Astrocyte of the hippocampus (primary cell): ENCODE measurements at regions not wholly inside any gene's neighbourhood (a gene's known extent, or its start where the extent isn't known, plus 50 kb on each side); places are given as distances from the start of the nearest gene placed in this dataset.
"Not testable (repeated sequence)": the region's sequence is repeated elsewhere in the genome, so short reads cannot be mapped to it uniquely, and the experiment has no call there.

ENCODE experiments used
- DNase-seq: peaks from one replicate; pipeline ENCODE4 v3.0.0; 2011; ENCODE audit warnings: low read depth, low spot score

DNA sequence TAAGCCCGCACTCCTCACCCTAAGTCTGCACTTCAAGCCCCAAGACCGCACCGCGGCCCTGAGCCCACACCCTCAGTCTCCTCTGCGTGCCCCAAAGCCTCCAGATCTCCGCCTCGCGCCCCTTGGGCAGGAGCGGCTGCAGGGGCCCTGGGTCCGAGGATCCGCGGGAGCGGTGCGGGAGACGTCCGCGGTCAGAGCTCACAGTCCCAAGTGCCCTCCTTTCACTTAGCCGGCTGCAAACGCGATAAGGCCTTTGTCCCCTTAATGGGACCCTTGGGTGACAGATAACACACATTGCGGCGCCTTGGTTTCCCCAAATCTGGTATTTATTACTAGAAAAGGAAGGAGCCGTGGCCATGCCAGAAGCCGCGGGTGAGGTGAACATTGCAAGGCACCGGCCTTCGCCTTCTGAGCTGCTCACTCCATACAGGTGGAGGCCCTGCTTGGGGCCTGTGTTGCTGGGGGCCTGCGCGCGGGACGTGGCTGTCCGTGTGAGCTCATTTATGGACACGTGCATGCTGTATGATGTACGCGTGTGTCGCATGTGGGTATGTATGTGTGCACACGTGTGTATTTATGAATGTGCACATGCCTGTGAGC lies 178.9 kb downstream of the OR4M2 start:
- DNase-seq, result not testable (repeated sequence)

DNA sequence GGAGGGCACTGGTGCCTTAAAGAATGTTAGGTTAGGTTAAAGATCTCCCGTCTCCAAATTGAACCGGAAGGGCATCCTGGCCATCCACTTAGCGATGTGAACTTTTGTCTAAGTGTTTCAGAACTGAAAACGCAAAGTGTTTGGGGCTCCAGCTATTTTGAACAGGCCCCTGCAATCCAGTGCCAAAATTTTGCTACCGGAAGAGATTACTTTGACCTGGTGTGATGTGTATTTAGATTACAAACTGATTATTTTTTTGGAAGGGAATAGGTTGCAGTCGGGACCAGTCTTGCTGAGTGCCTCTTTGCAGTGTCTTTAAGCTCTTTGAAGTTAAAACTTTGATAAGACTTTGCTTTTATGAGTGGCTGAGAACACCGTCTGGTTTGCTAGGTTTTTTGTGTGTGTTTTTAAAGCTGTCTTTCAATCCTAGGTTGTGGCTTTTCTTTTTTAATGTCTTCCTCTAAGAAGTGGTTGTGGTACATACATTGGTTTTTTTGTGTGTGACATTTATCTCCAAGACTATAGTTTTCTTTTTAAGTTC lies 179.6 kb downstream of the OR4M2 start:
- no peak for DNase-seq

DNA sequence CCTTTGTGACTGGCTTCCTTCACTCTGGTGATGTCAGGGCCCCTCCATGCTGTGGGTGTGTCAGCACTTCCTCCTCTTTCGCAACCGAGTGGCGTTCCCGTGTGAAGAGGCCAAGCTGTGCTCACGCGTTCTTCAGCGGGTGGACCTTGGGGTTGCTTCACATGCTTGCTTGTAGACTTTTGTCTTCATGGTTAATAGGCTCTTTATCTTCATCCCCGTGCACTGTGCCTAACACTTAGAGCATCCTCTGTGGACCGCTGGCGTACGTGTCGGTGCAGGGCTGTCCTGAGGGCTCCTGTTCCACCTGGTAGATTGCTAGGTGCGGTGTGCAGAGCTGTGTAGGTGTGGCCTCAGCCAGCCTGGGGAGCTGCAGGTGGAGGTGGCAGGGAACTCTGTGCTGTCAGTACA lies 182.3 kb downstream of the OR4M2 start:
- no peak for DNase-seq

DNA sequence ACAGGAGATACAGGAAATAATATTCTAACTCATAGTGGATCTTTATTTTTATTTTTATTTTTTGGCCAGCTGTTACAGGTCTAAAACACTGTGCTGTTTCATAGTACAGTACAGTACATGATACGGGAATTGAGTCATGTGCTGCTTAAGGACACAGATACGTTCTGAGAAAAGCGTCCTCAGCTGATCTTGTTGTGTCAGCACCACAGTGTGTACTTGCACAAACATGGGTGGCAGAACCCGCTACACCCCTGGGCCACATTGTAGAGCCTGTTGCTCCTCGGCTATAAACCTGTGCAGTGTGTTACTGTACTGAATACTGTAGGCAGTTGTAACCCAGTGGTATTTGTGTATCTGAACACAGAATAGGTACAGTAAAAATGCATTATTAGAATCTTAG lies 183.4 kb downstream of the OR4M2 start:
- DNase-seq, result no peak

DNA sequence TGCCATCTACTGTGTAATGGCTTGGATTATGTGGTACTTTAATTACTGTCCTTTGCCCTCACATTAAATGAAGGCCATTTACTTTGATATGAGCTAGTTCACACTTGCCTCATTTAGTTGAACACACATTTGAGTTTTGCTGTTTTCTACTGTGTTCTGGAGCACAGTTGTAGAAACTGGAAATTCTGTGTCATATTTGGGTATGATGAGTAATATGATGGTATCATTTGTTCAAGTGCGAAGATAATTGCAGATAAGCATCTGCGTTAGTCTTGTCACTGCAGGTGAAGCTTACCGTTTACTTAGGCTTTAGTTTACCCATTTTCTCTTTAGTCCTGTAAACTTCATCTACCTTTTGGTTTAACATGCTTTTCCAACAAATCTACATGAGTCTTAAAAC lies 183.9 kb downstream of the OR4M2 start:
- not testable (repeated sequence) for DNase-seq

DNA sequence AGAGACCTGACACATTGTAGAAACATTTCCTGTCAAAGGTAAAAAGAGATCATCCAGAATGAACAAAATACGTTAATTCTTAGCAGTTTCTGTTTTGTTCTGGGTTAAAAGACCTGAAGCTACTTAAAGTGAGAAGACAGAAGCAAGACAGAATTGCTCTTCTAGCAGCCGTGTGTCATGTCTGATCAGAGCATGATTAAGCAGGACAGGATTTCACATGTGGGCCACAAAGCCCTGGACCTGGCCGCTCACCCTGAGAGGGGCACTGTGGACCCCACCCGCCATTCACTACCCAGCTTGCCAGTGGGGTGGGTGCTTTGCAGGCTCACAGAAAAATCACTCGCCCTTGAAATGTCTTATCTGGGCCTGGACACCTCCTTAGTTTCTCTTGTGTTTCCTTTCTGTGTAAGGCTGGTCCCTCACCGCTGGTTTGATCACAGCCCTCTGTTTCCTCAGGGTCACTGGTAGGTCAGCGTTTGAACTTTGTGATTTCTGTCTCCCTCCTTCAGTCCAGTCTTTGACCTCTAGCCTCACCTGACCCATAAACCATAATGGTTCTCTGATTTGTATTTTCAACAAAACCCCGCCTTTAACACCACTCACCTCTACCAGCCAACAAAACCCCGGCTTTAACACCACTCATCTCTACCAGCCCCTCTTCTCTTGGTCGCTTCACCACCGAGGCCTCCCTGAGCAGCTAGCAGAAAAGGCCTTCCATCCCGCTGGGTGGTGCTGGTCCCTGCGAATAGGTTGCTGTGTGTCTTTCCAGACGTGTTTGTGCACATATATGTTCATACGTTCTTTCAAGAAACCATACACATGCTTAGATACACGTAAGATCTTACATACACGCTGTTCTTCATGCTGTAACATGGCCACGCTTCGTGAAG lies 185.0 kb downstream of the OR4M2 start:
- no peak for DNase-seq

DNA sequence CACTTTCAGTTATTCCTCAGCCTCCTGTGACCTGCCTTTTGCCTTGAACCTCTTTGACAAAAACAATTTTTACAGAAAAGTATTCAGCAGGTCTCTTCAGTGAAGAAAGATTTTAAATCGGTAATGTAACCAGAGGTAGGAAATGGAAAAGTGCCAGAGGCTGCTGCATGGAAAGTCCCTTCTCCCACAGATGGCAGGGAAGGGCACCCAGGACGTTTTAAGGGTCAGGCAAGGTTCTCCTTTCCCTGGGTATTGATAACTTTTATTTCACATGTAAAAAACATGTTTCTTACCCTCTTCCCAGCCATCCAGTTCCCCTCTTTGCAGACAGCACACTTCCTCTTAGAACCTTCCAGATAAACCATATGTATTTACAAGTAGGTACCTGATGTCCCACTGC lies 185.6 kb downstream of the OR4M2 start:
- no peak for DNase-seq

DNA sequence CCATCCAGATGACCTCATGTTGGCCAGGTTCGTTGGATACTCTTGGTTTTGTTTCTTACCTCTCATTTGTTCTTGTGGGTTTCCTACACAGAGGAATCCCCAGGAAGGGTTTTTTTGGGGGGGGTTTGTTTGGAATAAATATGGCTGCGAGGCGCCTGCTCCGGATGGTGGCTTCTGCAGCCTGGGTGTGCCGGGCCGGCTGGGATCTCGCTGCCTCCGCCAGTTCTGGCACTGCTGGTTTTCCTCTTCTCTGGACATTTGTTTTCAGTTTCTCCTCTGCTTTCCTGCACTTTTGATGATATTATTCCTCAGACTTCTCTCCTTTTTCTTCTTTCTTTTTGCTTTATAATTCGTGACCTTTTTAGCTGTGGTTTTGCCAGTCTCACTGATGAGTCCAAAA lies 187.4 kb downstream of the OR4M2 start:
- no peak for DNase-seq

DNA sequence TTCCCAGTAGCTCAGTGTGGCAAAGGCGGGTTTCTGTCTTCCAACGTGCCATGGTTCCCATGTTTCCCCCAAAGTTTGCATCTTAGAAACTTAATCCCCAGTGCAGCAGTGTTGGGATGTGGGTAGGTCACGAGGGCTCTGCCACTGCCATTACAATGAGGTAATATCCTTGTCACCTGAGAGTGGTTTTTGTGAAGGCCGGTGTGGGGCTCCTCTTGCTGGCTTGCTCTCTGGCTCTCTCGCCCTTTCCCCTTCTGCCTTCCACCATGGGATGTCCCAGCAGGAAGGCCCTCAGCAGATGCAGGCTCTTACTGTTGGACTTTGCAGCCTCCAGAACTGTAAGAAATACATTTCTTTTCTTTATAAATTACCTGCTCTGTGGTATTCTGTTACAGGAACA lies 187.9 kb downstream of the OR4M2 start:
- DNase-seq, result not testable (repeated sequence)

DNA sequence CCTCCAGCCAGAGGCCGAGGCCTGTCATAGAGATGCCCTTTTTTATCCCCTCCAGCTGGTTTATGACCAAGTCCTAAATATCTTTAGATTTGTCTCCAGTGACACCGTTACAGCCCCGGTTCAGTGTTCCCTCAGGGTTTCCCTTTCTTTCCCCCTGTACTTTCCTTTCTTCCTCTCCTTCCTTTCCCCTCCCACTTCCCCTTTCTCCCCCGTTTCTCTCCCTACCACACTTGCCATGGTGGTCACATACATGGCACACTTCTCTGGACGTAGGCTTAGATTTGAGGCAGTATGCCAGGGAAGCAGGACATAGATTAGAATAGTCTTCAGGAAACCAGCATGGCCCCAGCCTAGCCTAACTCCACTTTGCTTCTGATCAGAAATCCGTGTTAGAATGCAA lies 188.3 kb downstream of the OR4M2 start:
- not testable (repeated sequence) for DNase-seq

DNA sequence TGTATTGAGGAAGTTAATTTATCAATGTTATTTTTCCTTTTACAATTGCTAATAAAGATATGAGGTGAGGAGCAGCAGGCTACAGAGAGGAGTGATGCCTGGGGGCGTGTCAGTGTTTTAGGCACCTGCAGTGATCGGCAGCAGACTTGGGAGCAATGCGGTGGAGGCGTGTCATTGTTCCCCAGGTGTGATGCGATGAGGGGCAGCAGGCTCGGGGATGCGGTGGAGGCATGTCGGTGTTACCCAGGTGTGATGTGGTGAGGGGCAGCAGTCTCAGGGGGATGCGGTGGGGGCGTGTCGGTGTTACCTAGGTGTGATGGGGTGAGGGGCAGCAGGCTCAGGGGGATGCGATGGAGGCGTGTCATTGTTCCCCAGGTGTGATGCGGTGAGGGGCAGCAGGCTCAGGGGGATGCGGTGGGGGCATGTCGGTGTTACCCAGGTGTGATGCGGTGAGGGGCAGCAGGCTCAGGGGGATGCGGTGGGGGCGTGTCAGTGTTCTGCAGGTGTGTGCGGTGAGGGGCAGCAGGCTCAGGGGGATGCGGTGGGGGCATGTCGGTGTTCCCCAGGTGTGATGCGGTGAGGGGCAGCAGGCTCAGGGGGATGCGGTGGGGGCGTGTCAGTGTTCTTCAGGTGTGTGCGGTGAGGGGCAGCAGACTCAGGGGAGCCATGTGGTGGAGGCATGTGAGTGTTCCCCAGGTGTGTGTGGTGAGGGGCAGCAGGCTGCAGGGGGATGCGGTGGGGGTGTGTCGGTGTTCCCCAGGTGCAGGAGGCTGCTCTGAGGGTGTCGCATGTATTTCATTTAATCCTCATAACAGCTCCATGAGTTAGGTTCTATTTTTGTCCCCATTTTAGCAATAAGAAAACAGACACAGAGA lies 186.2 kb upstream of the GOLGA6L22 start:
- not testable (repeated sequence) for DNase-seq

DNA sequence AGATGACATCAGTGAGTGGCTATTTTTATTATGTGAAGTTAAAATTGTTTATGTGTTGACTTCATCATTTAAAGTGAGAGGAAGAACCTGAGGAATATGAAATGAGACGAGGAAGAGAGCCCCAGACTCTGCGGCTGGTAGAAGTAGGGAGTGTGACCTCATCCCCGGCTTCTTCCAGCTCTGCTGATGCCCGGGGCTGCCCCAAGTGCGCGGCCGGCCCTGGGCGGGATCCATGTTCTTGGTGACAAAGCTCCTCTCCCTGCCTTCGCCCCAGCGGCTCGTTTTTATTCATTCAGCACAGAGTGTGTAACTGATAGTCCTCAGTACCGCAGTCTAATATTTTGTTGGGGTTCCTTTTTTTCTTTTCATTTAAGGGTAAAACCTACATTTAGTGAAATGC lies 185.5 kb upstream of the GOLGA6L22 start:
- DNase-seq, result not testable (repeated sequence)

DNA sequence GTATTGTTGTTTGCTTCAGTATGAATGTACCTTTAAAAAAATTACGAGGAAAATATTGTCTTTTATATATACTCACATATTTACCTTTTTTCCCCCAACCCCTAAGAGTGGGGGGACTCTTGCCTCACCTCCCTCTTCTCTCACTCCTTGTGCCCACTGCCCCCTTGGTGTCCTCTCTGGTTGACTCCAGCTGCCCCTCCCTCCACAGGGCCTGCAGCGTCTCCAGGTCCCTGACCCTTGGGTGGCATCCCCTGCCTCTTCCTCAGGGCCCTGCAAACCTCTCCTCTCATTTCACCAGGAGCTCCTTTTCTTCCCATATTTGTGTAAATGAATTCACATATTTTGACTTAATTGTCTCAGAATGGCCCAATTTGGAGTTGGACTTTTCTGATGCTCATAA lies 184.3 kb upstream of the GOLGA6L22 start:
- not testable (repeated sequence) for DNase-seq

DNA sequence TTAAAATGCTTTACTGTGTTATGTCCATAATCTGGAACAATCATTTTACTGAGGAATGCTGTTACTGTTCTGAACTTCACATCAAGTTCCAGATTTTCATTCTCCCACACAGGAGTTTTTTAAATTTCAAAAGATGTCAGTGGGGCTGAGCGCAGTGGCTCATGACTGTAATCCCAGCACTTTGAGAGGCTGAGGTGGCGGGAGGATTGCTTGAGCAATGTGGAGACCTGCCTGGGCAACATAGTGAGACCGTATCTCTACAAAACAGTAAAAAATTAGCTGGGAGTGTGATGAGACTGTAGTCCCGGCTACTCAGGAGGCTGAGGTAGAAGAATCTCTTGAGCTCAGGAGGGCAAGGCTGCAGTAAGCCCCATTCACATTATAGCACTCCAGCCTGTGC lies 177.9 kb upstream of the GOLGA6L22 start:
- DNase-seq, result not testable (repeated sequence)

DNA sequence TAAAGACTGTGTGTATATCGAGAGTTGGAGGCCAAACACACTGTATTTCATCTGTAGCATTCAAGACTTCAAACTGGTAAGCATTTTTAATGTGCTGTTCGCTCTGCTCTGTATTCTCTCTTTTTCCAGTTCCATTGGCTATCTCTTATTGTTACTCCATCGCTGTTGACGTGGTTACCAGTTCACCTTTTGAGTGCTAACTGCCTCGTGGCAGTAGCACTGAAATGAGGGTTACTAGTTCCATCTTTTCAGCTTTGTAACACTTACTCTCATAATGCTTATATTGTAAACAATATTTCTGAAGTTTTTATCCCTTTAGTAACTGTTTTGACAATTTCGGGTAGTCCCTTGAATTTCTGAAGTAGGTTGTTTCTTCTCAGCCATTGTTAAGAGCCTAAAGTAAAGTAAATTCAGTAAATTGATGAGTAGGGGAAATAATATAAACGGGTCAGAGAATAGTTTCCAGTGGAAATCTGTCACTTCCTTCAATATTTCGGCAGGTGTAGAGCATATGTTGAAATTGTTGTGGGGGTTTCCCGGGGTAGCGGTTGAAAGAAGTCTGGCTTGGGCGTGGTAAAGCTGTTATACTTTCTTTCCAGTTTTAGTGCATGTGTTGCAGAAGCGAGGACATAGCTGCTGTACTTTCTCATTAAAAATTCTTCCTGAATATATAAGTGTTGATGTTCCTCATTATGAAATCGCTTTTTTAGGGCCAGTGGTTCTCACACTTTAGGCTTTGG lies 175.7 kb upstream of the GOLGA6L22 start:
- DNase-seq, result not testable (repeated sequence)

DNA sequence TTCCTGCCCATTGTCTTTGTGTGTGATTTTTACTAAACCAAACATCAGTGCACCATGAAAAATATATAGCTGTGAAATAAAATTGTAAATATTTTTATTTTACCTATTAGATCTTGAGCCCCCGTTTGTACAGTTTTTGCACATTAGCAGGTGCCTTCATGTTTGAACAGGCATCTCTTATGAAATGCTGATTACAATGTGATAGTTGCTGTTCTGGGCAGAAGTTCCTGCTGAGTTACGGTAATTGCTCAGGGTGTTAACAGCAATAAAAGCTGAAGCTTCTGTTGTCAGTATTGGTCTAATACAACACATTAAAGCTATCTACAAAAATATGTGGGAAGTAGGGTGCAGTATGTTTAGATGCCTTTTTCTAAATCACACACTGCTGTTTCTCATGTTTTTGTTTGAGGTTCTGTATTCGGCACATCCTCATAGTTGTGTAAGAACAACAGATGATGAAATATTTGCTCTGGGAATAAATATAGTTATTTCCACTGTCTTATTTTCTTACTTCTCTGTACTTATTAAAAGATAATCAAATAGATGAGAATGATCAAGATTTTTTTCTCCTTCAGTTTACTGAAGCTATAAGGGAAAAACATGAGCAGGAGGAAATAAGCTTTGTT lies 173.8 kb upstream of the GOLGA6L22 start:
- DNase-seq, result not testable (repeated sequence)

DNA sequence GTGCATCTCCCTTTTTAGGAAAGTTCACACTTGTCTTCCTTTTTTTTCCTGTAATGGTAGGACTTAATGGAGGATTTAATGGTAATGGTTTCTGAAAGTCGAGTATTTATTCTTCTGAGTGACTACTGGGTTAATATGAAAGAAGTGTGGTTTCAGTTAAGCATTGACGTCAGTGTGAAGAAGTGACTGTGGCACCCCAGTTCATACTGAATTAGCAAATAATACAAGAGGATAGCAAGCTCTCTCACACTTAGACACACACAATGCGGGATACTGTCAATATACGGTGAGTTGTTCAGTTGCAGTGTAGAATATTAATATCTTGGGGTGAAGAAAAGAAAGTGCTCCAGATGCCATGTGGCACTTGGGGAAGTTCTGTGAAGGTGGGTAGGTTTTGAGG lies 167.6 kb upstream of the GOLGA6L22 start:
- not testable (repeated sequence) for DNase-seq

DNA sequence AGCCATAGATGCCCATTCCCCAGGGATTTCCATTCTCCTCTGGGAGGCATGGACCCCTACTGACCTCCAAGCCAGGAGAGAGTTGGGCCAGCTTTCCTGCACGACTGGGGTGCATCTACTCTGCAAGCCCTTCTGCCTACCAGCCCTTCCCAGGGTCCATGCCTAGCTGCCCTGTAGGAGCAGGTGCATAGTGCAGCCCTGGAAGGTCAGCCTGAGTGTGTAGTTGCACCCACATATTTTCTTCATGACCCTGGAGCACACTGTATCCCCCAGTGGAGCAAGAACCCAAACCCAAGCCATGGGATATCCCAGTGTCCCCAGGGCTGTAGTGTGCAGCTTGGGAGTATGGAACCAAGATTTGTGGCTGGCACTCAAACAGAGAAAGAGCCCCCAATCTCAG lies 155.6 kb upstream of the GOLGA6L22 start:
- DNase-seq, result not testable (repeated sequence)
